Type B pancreatic cell (in vitro differentiated cells): ENCODE measurements at regions not wholly inside any gene's neighbourhood (a gene's known extent, or its start where the extent isn't known, plus 50 kb on each side); places are given as distances from the start of the nearest gene placed in this dataset.

Experiments
- DNase-seq: peaks from one replicate; pipeline ENCODE4 v3.0.0; 2021; ENCODE audit warnings: mixed read lengths; ENCODE audit not compliant: unreplicated experiment; ENCODE audit errors: extremely low spot score
- H3K27ac Mint-ChIP-seq: 2 replicates; pipeline ENCODE4 v1.8.0; 2021; ENCODE audit warnings: mild to moderate bottlenecking, mixed read lengths
- H3K27me3 Mint-ChIP-seq: 2 replicates; pipeline ENCODE4 v1.8.0; 2021; ENCODE audit warnings: mixed read lengths
- H3K36me3 Mint-ChIP-seq: 2 replicates; pipeline ENCODE4 v1.8.0; 2021; ENCODE audit warnings: mixed read lengths
- H3K4me1 Mint-ChIP-seq: one replicate; pipeline ENCODE4 v1.8.0; 2021; ENCODE audit warnings: mixed read lengths; ENCODE audit not compliant: unreplicated experiment
- H3K4me3 Mint-ChIP-seq: 2 replicates; pipeline ENCODE4 v1.8.0; 2021; ENCODE audit warnings: mild to moderate bottlenecking, mixed read lengths
- H3K9me3 Mint-ChIP-seq: 2 replicates; pipeline ENCODE4 v1.8.0; 2021; ENCODE audit warnings: mixed read lengths
- CTCF ChIP-seq: fragments of 200-600 bp; sonication (generic); conservative IDR thresholded peaks from 2 replicates; pipeline ENCODE4 v1.5.0; 2021; ENCODE audit warnings: antibody characterized with exemption, mild to moderate bottlenecking

GRCh38 chr2:142599504-142599903, 278.0 kb upstream of the KYNU start:
- Mint-ChIP-seq H3K4me1 (no peaks in the 10 kb centered on the region), H3K27me3 (no peaks in the 10 kb centered on the region), H3K9me3 (no peaks in the 10 kb centered on the region), H3K36me3 (no peaks in the 10 kb centered on the region), H3K4me3 (no peak overlapping the region), H3K27ac (no peak overlapping the region)
- TF ChIP-seq CTCF, result no peak
- no peak for DNase-seq

GRCh38 chr2:142598846-142599245, 278.6 kb upstream of the KYNU start:
- no peak for TF ChIP-seq CTCF
- Mint-ChIP-seq H3K4me3 (no peak overlapping the region), H3K9me3 (no peaks in the 10 kb centered on the region), H3K27me3 (no peaks in the 10 kb centered on the region), H3K27ac (no peak overlapping the region), H3K36me3 (no peaks in the 10 kb centered on the region), H3K4me1 (no peaks in the 10 kb centered on the region)
- DNase-seq, result no peak

GRCh38 chr2:142596334-142597088, 281.0 kb upstream of the KYNU start:
- no peaks in the 10 kb centered on the region for H3K36me3 Mint-ChIP-seq
- H3K4me3 Mint-ChIP-seq, result no peak overlapping the region
- no peak overlapping the region for H3K27ac Mint-ChIP-seq
- DNase-seq, result no peak
- H3K4me1 Mint-ChIP-seq, result no peaks in the 10 kb centered on the region
- TF ChIP-seq CTCF, result no peak
- no peaks in the 10 kb centered on the region for H3K9me3 Mint-ChIP-seq
- no peaks in the 10 kb centered on the region for H3K27me3 Mint-ChIP-seq

- Mint-ChIP-seq H3K4me3 (no peak overlapping the region), H3K4me1 (no peaks in the 10 kb centered on the region), H3K27me3 (no peaks in the 10 kb centered on the region), H3K27ac (no peak overlapping the region), H3K36me3 (no peaks in the 10 kb centered on the region), H3K9me3 (no peaks in the 10 kb centered on the region)
- TF ChIP-seq CTCF, result no peak
- DNase-seq, result no peak
Observed at GRCh38 chr2:142594935-142595334, 282.5 kb upstream of the KYNU start.

- Mint-ChIP-seq H3K36me3 (no peaks in the 10 kb centered on the region), H3K27ac (no peak overlapping the region), H3K27me3 (no peaks in the 10 kb centered on the region), H3K4me3 (no peak overlapping the region), H3K4me1 (no peaks in the 10 kb centered on the region), H3K9me3 (no peaks in the 10 kb centered on the region)
- DNase-seq, result no peak
- no peak for TF ChIP-seq CTCF
Observed at GRCh38 chr2:142592171-142592570, 285.3 kb upstream of the KYNU start.
